Left cardiac atrium (tissue), 4 donors: ENCODE measurements at regions not wholly inside any gene's neighbourhood (a gene's known extent, or its start where the extent isn't known, plus 50 kb on each side); places are given as distances from the start of the nearest gene placed in this dataset.

Source experiments
- ATAC-seq, 2 donors: fragments of 200-7000 bp; cut with Tn5 transposase; one replicate each; pipeline ENCODE4 v1.9.1; 2020; ENCODE audit warnings: mild to moderate bottlenecking in 2 of 2, moderate library complexity in 2 of 2
- DNase-seq: peaks from one replicate; pipeline ENCODE4 v3.0.0-alpha.2; 2020
- intact Hi-C, 2 donors: fragments of 100-400 bp; cut with DNase I; formaldehyde crosslinking; loops; one replicate each; pipeline versions ENCODE4 v1.14.1 to v1.15.1; 2022 to 2023
- donor health status: DM: no; HTN: yes; CAD: no.
- donor health status: DM: no; HTN: yes; CAD: no; lungs with severe emphysema.
- donor health status: DM: yes; HTN: yes; CAD: no.
- donor health status: Dilated cardiomyopathy.

- intact Hi-C loops = no loop called here
- ATAC-seq (no peak), DNase-seq (no peak)
These were observed 155.6 kb downstream of the METTL4 start for GRCh38 chr18:2415656-2416055.

GRCh38 chr18:2417861-2418610 is 153.3 kb downstream of the METTL4 start:
- DNase-seq (no peak), ATAC-seq (peak in 1 of 2 donors; percentile 27)
- intact Hi-C loops = no loop called here

GRCh38 chr18:2420367-2420766 is 150.9 kb downstream of the METTL4 start:
- ATAC-seq = no peak
- intact Hi-C loops = no loop called here
- DNase-seq = no peak

- DNase-seq (no peak), ATAC-seq (no peak)
- intact Hi-C loops = no loop called here
These were observed 147.5 kb downstream of the METTL4 start for GRCh38 chr18:2423761-2424160.

- no peak for DNase-seq
- ATAC-seq = no peak
- intact Hi-C loops = no loop called here
These were observed 146.9 kb downstream of the METTL4 start for GRCh38 chr18:2424420-2424819.

- DNase-seq (no peak), ATAC-seq (no peak)
These were observed 145.6 kb downstream of the METTL4 start for GRCh38 chr18:2425426-2426317.

GRCh38 chr18:2430191-2430590 is 141.1 kb downstream of the METTL4 start:
- intact Hi-C loops = no loop called here
- no peak for ATAC-seq

More at GRCh38 chr18:2425426-2426317, 145.6 kb downstream of the METTL4 start:
- intact Hi-C loops = no loop called here

GRCh38 chr18:2431806-2432205 is 139.5 kb downstream of the METTL4 start:
- ATAC-seq (no peak), DNase-seq (no peak)
- intact Hi-C loops = no loop called here

More at GRCh38 chr18:2430191-2430590, 141.1 kb downstream of the METTL4 start:
- no peak for DNase-seq

GRCh38 chr18:2433366-2433765 is 137.9 kb downstream of the METTL4 start:
- intact Hi-C loops = no loop called here
- DNase-seq = no peak
- ATAC-seq = no peak

- ATAC-seq (no peak), DNase-seq (no peak)
- intact Hi-C loops = no loop called here
These were observed 129.8 kb downstream of the METTL4 start for GRCh38 chr18:2441544-2441943.

GRCh38 chr18:2442006-2442405 is 129.3 kb downstream of the METTL4 start:
- DNase-seq (no peak), ATAC-seq (no peak)
- intact Hi-C loops = no loop called here

- intact Hi-C loops = no loop called here
- no peak for ATAC-seq
- no peak for DNase-seq
These were observed 128.5 kb downstream of the METTL4 start for GRCh38 chr18:2442726-2443275.

- intact Hi-C loops = no loop called here
- ATAC-seq (no peak), DNase-seq (no peak)
These were observed 127.0 kb downstream of the METTL4 start for GRCh38 chr18:2444201-2444875.

- intact Hi-C loops = no loop called here
- ATAC-seq (no peak), DNase-seq (no peak)
These were observed 122.6 kb downstream of the METTL4 start for GRCh38 chr18:2448565-2449151.

- ATAC-seq (no peak), DNase-seq (no peak)
- intact Hi-C loops = no loop called here
These were observed 119.7 kb downstream of the METTL4 start for GRCh38 chr18:2451556-2451955.

- no peak for ATAC-seq
- no peak for DNase-seq
- intact Hi-C loops = no loop called here
These were observed 111.4 kb downstream of the METTL4 start for GRCh38 chr18:2459886-2460285.

GRCh38 chr18:2466978-2467377 is 104.3 kb downstream of the METTL4 start:
- intact Hi-C loops = no loop called here
- no peak for ATAC-seq
- no peak for DNase-seq

- no peak for DNase-seq
- ATAC-seq = no peak
- intact Hi-C loops = no loop called here
These were observed 103.3 kb downstream of the METTL4 start for GRCh38 chr18:2468051-2468450.

- DNase-seq (no peak), ATAC-seq (no peak)
- intact Hi-C loops = no loop called here
These were observed 99.8 kb downstream of the METTL4 start for GRCh38 chr18:2471523-2471922.
